ENCODE measurements at regions not wholly inside any gene's neighbourhood (a gene's known extent, or its start where the extent isn't known, plus 50 kb on each side); places are given as distances from the start of the nearest gene placed in this dataset.

DNA sequence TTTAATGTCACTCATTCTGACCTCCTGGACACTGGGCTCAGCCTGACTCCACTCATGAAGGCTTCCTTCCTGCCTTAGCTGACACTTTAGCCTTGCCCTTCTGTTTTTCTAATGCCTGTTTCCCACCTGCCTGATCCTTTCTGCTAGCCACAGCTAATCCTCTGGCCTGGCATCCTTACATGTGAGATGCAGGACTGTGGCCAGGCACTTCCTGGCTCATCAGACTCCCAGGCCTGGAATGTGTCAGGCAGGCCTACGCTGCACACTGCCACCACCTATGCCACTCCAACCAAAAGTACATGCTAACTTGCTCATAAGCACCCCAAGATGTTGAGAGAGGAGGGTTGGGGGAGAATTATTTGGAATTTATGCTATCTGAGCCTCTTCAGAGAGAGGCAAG lies 138.8 kb upstream of the NALF2 start:
- no peak for DNase-seq (ENCODE audit: low read depth in 2 of 2)

DNA sequence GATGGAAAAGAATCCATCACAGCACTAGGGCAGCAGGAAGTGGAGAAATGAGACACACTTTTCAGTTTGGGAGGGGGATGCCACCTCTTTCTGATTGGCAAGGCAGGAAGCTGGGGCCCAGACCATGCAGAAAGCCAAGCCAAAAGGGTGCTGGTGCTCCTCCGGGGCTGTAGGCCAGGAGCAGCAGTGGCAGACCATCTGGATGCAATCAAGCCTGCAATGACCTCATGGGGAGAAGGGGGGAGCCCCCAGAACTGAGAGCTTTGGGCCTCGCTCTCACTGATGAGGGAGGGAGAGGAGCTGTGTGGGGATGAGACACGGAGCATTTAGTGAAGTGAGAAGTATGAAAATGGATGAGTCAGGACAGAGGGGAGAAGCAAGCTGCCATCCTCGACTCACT lies 141.3 kb upstream of the NALF2 start:
- no peak for DNase-seq (ENCODE audit: low read depth in 2 of 2)

DNA sequence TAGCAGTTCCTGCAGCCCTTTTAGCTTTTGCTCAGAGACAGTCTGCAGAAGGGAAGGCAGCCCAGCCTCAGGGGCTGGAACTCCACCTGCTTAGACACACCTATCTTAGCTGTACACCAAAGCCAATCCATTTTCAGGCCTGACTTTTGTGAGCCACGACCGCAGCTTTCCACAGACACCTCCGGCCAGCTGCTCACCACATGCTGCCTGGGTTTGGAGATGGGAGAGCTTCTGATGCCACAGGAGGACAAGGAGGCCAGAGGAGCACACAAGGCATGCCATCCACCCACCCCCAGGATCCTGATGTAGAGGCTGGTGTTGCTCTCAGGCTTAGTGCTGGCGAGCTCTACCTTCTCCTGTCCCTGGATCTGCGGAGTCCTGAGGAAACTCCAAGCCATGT lies 141.8 kb upstream of the NALF2 start:
- DNase-seq (ENCODE audit: low read depth in 2 of 2): no peak

DNA sequence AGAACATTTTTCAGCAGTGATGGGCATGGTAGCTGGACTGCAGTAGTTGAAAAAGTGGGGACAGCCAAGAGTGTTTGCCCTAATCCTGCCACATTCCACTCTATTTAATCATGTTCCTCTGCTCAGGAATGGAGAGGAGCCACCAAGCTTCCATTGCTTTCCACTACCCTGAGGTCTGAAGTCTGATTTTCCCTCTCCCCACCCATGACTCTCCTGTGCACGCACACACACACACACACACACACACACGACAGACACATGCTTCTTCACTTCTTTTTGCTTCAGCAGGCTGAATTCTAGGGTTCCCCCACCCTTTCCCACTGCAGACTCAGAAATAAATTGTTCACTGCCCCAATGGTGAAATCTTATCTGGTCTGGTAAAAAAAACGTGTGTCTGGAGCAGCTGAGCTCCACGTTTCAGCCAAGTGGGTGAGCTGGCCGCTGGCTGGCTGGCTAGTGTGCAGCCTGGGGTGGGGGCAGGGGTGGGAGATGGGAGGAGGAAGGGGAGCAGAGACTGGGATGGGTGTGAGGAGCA lies 142.7 kb upstream of the NALF2 start:
- DNase-seq (ENCODE audit: low read depth in 2 of 2): no peak

DNA sequence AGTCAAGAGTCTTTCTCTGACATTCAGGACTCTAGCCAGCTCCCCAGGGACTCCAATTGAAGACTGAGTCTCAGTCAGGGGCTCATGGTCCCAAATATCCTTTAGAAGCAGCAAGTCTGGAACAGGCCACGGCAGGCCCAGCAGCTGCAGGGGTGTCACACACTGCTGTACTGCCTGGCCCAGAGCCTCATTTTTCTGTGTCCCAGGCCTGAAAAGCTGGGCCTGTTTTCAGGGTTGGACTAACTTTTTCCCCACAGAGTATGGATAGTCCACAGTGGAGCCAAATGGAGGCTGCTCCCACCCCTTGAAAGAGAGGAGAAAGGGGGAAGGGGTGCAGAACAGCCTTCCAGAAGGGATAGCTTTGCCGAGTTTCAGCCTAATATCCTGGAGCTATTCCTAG lies 146.8 kb upstream of the NALF2 start:
- no peak for DNase-seq (ENCODE audit: low read depth in 2 of 2)

DNA sequence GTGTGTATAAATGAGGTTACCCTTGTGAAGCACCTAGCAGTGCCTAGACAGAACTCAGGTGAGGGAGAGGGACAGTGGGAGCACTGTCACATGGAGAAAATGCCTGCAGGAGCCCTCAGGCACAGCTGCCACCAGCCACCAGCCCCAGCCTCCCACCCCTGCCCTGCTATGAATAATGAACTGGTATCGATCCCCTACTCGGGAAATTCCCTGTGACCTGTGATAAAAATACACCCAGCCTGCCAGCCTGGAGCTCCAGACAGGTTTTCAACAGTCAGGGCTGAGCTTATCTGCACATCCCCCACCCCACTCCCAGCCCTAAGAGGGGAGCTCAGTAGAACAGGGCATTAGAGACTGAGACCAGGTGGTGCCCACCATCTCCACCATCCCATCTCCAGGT lies 159.6 kb upstream of the PJA1 start:
- DNase-seq (ENCODE audit: low read depth in 2 of 2): no peak

DNA sequence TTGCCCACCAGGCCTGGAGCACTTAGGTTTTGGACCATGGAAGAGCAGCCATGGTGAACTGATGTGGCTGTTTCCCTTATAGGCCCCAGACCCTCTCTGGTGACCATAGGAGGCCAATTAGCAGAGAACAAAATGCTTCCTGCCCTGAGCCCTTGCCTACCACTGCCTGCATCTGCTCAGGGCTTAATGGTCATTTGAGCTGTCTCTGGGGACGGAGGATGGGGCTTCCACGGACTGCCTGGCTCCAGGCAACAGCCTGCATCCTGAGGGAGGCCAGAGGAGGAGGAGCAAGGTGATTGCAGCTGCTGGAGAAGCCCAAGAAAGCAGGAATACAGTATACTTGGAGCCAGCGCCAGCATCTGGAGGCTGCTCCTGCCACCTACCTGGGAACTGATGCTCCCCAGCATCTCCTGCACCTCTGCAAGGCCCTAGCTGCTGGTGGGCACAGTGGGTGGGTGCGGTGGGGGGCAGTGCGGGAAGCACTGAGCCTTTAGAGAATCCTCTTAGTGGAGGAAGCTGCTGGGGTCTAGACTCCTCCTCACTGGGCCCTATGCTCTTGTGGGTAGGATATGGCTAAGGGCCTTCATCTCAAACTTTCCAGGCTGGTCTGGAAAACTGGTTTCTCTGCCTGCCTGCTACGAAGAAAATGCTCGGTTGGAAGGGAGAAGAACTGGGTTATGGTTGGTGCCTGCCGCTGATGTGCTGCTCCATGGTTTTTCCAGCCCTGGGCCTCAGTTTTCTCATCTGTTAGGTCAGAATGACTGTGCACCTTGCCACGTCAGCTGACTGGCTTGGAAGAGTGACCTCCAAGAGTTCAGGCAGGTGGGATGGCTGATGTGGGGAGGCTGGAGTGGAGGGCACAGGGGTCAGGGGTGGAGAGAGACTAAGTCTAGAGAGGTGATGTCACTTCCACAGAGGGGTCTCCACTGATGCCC lies 158.8 kb upstream of the PJA1 start:
- no peak for DNase-seq (ENCODE audit: low read depth in 2 of 2)

DNA sequence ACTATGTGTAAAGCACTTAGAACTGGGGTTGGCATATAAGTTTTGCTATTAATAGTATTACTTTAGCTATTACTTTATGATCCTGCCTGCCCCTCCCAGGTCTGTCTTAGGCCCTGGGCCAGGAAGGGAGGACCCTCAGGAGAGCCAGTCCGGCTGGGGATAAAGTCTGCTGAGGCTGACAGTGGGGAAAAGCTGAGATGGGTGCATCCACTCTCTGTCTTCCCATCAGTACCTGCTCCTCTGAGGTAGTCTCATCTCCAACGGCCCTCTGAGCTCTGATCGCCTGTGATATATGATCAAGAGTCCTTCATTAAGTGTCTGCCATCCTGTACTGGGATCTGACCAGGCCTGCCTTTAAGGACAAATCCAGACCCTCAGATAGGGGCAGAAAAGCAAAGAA lies 156.5 kb upstream of the PJA1 start:
- DNase-seq (ENCODE audit: low read depth in 2 of 2): no peak

DNA sequence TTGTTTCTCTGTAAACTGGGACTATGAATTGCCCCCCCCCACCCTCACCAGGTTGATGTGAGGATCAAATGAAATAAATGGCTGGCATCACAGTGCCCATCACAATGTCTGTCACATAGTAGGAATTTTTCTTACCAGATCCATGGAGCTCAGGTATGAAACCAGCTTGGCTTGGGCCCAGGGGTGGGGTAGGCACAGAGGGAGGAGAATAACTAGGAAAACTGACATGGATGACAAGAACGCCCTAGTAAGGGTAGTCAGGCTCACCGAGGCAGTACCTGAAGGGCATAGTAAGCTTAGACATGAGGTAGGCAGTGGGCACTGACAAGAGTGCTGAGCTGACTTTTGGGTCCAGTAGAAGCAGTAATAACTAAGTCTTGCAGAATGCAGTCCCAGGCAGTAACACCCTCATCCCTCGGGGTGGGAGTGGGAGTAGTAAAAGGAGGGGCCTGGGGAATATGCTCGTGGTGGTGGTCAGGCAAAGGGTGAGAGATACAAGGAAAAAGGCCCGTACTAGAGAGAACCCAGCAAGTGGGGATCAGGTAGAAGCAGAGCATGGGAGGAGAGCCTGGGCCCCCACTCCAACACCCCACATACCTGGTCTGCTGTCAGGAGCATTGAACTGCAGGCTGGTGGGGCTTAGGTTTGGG lies 155.9 kb upstream of the PJA1 start:
- no peak for DNase-seq (ENCODE audit: low read depth in 2 of 2)

DNA sequence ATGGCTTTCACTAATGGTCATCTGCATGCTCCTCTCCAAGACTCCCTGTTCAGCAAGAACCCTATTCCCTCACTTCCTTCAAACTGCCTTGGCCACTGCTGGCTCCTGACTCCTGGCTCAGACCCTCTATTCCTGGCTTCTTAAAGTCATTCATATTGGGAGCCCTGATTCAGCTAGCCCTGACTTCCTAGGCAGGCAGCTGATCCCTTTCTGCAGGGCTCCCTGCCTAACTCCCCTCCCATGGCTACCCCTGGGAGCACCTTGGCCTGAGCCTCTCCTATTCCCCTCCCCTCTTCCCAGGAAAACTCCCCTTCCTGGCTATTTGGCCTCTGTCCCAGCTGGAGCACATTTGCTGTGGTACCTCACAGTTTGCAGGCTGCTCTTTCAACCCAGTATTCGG lies 154.9 kb upstream of the PJA1 start:
- no peak for DNase-seq (ENCODE audit: low read depth in 2 of 2)

DNA sequence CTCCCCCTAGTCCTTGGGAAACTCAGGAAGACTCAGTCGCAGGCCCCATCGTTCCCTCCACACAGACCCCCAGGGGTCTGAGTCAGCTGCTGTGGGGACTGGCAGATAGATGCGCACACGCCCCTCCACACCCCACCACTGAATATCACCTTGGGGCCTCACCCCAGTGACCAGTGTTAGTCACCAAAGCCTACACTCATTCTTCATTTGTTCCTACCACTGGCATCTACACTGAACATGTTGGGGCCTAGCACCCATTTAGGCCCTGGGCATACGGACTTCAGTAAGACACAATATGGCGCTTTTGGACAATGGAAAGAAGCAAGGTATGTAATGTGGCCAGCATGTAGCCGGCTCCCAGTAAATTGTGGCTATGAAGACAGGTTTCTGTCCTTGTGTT lies 154.1 kb upstream of the PJA1 start:
- no peak for DNase-seq (ENCODE audit: low read depth in 2 of 2)

DNA sequence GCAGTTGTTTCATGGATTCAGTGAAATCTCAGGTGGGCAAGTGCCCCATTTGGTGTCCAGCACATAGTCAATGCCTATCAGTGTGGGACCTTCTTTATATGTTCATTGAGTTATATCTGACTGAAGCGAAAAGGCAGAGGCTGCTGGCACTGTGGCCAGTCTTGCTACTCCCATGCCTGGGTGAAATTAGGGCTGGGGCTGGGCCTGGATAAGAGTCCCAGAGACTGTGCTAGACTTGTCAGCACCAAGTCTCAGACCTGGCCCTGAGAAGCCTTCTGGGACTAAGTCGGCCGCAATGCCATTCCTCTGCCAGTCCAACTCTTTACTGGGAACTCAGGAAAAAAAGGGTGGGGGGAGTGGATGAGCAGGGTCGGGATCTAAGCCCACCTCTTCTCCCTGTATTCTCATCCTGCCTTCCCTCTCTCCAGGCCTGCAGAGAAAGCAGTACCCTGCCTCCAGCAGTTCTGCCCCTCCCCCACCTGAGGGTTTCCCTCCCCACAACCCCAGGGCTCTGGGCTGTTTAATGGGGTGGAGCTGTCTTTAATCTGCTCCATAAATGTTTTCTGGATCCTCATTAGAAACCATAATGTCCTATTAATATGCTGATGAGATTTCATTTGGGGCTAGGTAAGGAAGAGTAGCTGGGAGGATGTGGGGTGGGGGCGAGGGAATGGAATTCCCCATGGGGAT lies 153.5 kb upstream of the PJA1 start:
- DNase-seq (ENCODE audit: low read depth in 2 of 2): no peak

DNA sequence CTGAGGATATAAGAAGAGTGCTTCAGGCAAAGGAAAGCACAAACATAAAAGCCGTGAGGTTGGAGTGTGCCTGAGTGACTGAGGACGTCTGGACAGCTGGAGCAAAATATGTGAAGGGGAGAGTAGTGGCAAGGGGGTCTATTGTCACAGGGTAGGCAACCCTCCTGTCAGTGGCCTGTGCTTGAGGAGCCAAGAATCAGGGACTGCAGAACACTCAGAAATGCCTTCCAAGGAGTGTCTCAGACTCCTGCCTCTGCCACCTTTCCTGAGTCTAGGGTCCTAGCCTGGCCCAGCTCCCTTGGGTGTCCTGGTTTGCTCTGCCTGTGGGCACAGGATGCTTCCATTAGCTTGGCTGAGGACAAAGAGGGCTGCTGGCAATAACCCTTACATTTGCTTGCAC lies 152.5 kb upstream of the PJA1 start:
- no peak for DNase-seq (ENCODE audit: low read depth in 2 of 2)

DNA sequence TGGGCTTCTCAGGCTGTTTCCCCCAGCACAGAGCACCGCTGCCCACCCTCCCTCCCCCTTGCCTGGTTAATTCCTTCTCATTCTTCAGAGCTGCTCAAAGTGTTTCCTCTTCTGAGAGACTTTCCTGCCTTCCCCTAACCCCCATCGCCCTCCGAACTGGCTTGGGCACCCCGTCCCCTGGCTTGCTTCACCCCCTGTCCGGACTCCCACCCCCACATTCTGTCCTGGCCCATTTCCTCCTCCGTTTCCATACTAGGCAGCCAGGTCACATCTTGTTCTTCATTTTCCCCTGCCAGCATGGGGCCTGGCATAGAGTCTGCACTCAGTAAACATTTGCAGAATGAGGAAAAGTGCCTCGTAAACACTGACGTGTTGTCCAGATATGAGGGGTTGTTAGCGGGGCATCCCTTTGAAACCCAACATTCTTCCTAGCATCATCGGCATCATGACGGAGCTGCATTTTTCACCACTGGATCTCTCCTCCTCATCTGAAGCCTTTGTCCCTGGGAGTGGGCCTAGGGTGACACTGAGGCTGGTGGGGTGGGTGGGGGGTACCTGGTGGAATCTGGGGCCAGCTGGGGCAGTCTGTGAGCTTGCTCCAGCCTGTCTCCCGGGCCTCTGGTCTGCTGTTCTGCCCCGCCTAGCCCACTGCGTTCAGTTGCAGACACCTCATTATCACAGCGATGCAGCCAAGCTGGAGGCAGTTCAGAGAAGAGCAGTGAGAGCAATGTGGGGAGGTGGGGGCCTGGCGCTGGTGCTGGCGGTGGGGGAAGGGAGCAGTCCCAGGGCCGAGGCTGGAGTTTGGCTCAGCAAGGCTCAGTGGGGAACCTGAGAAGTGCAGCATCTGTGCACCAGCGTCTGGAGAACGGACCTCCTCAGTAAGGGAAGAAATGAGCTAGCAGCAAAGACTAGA lies 149.4 kb upstream of the PJA1 start:
- no peak for DNase-seq (ENCODE audit: low read depth in 2 of 2)

DNA sequence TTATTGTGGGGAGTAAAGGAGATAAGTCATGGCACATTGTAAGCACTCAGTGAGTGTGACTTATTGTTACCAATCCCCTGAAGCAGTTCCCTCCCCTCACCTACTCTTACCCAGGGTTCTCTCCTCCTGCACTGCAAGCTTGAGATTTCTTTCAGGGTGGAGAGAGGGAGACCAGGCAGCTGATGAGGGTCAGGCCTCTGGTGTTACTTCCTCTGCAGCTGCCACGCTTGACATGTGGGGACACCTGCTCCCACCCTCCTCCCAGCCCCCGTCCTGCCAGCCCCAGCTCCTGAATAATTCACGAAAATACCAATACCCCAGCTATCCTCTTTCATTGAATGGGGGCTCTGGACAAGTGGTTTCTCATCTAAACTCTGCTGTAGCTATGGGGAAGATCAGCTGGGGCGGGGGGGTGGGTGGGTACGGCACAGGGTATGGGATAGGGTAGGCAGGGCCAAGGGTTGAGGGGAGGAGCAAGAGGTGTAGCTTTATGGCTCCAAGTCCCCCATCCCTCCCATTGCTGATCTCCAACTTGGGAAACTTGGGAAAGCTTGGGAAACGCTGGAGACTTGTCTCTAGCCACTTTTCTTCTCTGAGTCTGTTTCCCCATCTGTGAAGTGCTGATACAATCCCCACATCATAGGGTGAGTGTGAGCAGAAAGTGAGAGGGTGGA lies 148.5 kb upstream of the PJA1 start:
- no peak for DNase-seq (ENCODE audit: low read depth in 2 of 2)

DNA sequence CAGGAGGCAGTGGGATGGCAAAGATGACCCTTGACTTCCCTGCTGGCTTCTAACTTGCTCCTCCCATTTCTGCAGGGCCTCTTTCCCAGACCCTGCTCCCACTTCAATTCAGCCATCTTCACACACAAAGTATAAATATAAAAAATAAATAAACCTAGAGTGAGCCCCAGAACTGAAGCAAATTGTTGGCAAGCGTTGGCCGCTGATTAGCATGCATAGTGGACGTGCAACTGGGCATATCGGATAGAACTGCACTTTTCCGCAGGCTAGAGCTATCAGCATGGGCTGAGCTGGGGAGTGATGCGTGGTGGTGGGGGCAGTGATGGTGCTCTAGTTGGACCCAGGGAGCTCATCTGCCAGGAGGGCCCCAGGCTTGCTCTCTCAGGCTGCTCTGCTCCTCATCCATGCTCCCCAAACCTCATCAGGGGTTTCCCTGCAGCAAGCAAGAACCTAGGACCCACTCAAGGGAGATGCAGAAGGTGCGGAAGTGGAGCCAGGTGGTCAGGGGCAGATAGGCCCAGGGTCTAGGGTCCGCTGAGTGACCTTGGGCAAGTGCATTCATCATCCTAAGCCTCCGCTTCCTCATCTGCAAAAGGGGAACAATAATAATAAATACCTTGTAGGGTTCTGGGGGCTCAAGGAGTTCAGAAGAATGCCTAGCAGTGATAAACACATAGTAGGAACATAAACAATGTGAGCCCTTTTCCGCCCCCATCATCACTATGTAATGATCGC lies 146.8 kb upstream of the PJA1 start:
- no peak for DNase-seq (ENCODE audit: low read depth in 2 of 2)

DNA sequence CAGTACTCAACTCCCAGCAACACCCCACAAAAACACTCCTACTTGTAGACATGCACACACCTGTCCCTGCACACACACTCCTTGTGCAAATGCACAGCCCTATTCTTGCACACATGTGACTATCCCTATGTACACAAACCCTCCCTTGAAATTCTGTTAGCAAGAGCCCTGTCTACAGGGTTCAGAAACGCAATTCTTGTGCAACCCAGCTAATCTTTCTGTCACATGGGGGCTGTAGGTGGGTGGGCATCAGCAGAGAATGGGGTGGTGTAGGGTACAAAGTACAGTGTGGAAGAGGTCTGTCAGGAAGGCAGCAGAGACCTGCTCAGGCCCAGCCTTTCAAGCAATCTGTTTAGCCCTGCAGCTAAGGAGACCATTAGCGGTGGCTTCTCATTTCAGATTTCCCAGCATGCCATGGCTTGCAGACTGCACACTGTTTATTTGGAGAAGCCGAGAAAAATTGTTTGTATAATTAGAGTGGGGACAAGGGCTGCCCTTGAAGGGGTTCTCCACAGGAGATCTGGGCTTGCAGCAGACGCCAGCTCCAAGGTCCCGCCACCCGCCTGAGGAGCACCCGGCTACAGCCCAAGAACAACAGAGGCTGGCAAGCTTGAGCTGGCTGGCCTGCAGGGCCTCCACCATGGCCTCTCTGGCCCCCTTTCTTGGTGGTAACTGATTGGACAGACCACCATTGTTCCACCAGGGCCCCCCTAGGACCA lies 144.0 kb upstream of the PJA1 start:
- DNase-seq (ENCODE audit: low read depth in 2 of 2): no peak

DNA sequence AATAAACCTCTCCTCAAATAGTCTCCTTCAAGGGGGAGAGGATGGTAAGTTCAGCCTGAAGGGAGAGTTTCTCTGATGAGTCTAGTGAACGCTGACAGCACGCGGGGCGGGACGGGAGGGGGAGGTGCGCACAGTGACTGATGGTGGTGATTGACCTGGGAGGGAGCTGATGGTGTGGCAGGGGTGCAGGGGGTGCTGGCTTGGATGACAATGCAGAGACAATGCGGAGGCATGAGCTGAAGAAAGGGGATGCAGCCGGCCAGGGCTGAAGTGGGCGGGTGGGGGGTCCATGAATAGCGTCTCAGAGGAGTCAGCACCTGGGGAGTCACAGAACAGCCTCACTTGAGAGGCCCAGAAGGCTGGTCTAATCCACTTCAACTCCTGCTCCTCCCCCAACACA lies 142.5 kb upstream of the PJA1 start:
- DNase-seq (ENCODE audit: low read depth in 2 of 2): no peak

DNA sequence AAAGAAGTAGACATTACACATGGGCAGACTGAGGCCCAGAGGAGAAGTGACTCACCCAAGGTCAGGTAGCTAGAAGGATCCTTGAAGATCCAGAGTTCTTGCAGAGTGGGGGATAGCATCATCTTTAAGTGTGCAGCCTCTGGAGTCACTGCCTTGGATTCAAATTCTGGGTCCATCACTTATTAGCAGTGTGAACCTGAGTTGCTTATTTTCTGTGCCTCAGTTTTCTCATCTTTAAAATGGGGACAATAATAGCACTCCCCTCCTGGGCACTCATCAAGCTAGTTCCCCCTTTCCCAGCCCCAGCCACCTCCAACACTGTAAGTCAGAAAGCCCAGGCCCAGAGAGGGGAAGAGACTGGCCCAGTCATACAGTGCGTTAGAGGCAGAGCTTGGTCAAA lies 141.8 kb upstream of the PJA1 start:
- DNase-seq (ENCODE audit: low read depth in 2 of 2): no peak

DNA sequence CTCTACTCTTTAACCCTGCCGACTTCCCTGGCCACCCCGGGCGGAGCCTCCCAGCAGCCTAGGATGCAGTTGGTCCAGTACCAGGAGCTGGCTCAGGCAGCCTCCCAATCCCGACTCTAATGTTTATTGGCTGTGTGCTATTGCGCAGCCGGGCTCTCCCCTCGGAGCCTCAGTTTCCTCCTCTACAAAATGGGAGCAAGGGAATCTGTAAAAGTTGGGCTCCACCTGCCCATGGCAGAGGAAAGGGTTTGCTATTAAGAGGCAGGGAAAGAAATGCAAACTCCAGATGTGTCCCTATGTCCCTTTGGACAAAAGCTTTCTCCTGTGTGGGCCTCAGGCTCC lies 140.8 kb upstream of the PJA1 start:
- no peak for DNase-seq (ENCODE audit: low read depth in 2 of 2)
